Transverse colon (tissue), 4 donors: ENCODE measurements at regions not wholly inside any gene's neighbourhood (a gene's known extent, or its start where the extent isn't known, plus 50 kb on each side); places are given as distances from the start of the nearest gene placed in this dataset.

Experiments
- DNase-seq: peaks from one replicate; pipeline ENCODE4 v3.0.0-alpha.2; 2019
- H3K27ac ChIP-seq, 4 donors: fragments of 200-600 bp; sonication (generic); 2 replicates each; pipeline ENCODE4 v1.5.1; 2016 to 2018; ENCODE audit warnings: inconsistent platforms in 4 of 4
- H3K27me3 ChIP-seq: fragments of 200-600 bp; sonication (generic); 2 replicates; pipeline ENCODE4 v1.5.1; 2017; ENCODE audit warnings: inconsistent platforms
- H3K36me3 ChIP-seq, 4 donors: fragments of 200-600 bp; sonication (generic); 2 replicates each; pipeline ENCODE4 v1.5.1; 2017 to 2019; ENCODE audit warnings: inconsistent platforms in 4 of 4
- H3K4me1 ChIP-seq, 4 donors: fragments of 200-600 bp; sonication (generic); 2 replicates each; pipeline ENCODE4 v1.5.1; 2017 to 2020; ENCODE audit warnings: inconsistent platforms in 4 of 4
- H3K4me3 ChIP-seq, 4 donors: fragments of 200-600 bp; sonication (generic); 1 replicate in 1 of 4; 2 replicates in 3 of 4; pipeline versions ENCODE4 v1.5.1 to v1.6.1; 2017 to 2019; ENCODE audit warnings: inconsistent platforms in 4 of 4
- H3K9me3 ChIP-seq, 2 donors: fragments of 200-600 bp; sonication (generic); 2 replicates each; pipeline ENCODE4 v1.5.1; 2017 to 2019; ENCODE audit warnings: inconsistent platforms in 2 of 2
- CTCF ChIP-seq, 5 experiments: fragments of 200-600 bp in 3 of 5; fragments of 450-650 bp in 2 of 5; sonication (generic) in 3 of 5; IDR thresholded peaks; 1 replicate in 2 of 5; 2 replicates in 3 of 5; pipeline ENCODE4 v1.5.1; 2016 to 2017; ENCODE audit warnings: antibody characterized with exemption in 5 of 5, inconsistent platforms in 3 of 5, mild to moderate bottlenecking in 2 of 5, moderate library complexity in 1 of 5
- EP300 ChIP-seq: sonication (generic); formaldehyde crosslinking; IDR thresholded peaks from one replicate; pipeline ENCODE4 v1.6.1; 2017; ENCODE audit warnings: antibody characterized with exemption, low read depth
- POLR2A ChIP-seq: fragments of 450-650 bp; IDR thresholded peaks from one replicate; pipeline ENCODE4 v1.6.1; 2016; ENCODE audit warnings: antibody characterized with exemption, mild to moderate bottlenecking, moderate library complexity
- POLR2AphosphoS5 ChIP-seq, 3 donors: sonication (generic); formaldehyde crosslinking; IDR thresholded peaks; one replicate each; pipeline ENCODE4 v1.6.1; 2016; ENCODE audit warnings: antibody characterized with exemption in 3 of 3
- WGBS, 2 donors: methylation state at CpG; one replicate each; pipeline ENCODE4 v1.1.5; 2018; ENCODE audit warnings: low coverage in 1 of 2; 5-methylcytosine and 5-hydroxymethylcytosine counted together
- in situ Hi-C, 4 donors: fragments of 200-750 bp; cut with MboI; loops; one replicate each; pipeline versions ENCODE4 v1.15.0 to v1.15.1; 2017; ENCODE audit warnings: low sequenced_read_pairs in 3 of 4, low pct_ligation_motif_present in 1 of 4, low pct_unique_long_range_greater_than_20kb in 1 of 4
- intact Hi-C: fragments of 100-400 bp; cut with DNase I; formaldehyde crosslinking; loops from one replicate; pipeline ENCODE4 v1.15.1; 2023; ENCODE audit warnings: low total_unique reads

- no peaks in the 10 kb centered on the region for H3K27me3 ChIP-seq
- H3K27ac ChIP-seq: no peak overlapping the region
- no peaks in the 10 kb centered on the region for H3K9me3 ChIP-seq
- no peaks in the 10 kb centered on the region for H3K36me3 ChIP-seq
- no peak overlapping the region for H3K4me3 ChIP-seq
- WGBS, 2 donors: 67 to 69% methylated on average over 4 of the region's 4 CpGs
- TF ChIP-seq POLR2AphosphoS5 (IDR thresholded peaks at IDR 0.05) (no peak), CTCF (IDR thresholded peaks at IDR 0.05) (no peak), POLR2A (no peak), EP300 (no peak)
- peaks cover 0 to 4% (median 0%) of the 10 kb centered on the region in 4 donors for H3K4me1 ChIP-seq
- intact Hi-C loops: no loop called here
- in situ Hi-C loops: no loop called here
- no peak for DNase-seq
These were observed 249.5 kb downstream of the PHLDA1 start for GRCh38 chr12:75782069-75782581.

- Histone ChIP-seq H3K4me1 (peaks cover 0 to 4% (median 0%) of the 10 kb centered on the region in 4 donors), H3K27me3 (no peaks in the 10 kb centered on the region), H3K27ac (no peak overlapping the region), H3K4me3 (no peak overlapping the region), H3K9me3 (no peaks in the 10 kb centered on the region), H3K36me3 (no peaks in the 10 kb centered on the region)
- WGBS, 2 donors: 29 to 70% methylated on average over 1 to 2 of the region's 2 CpGs
- no peak for TF ChIP-seq POLR2AphosphoS5 (IDR thresholded peaks at IDR 0.05)
- TF ChIP-seq POLR2A: no peak
- no peak for TF ChIP-seq EP300
- TF ChIP-seq CTCF (IDR thresholded peaks at IDR 0.05): no peak
- DNase-seq: no peak
- in situ Hi-C loops (no loop called here), intact Hi-C loops (no loop called here)
These were observed 250.0 kb downstream of the PHLDA1 start for GRCh38 chr12:75781532-75782046.

GRCh38 chr12:75779891-75780496, 251.6 kb downstream of the PHLDA1 start:
- Histone ChIP-seq H3K27ac (no peak overlapping the region), H3K36me3 (no peaks in the 10 kb centered on the region), H3K9me3 (no peaks in the 10 kb centered on the region), H3K4me3 (no peak overlapping the region), H3K4me1 (peaks cover 0 to 4% (median 0%) of the 10 kb centered on the region in 4 donors), H3K27me3 (no peaks in the 10 kb centered on the region)
- no peak for DNase-seq
- intact Hi-C loops: no loop called here
- no peak for TF ChIP-seq POLR2AphosphoS5 (IDR thresholded peaks at IDR 0.05)
- no peak for TF ChIP-seq POLR2A
- no peak for TF ChIP-seq CTCF (IDR thresholded peaks at IDR 0.05)
- no peak for TF ChIP-seq EP300
- in situ Hi-C loops: no loop called here
- 80 to 81% methylated on average over 5 of the region's 5 CpGs for WGBS, 2 donors

- in situ Hi-C loops: no loop called here
- 70 to 75% methylated on average over 2 of the region's 2 CpGs for WGBS, 2 donors
These were observed 257.1 kb downstream of the PHLDA1 start for GRCh38 chr12:75774261-75775052.

More at GRCh38 chr12:75774261-75775052, 257.1 kb downstream of the PHLDA1 start:
- Histone ChIP-seq H3K4me3 (no peak overlapping the region), H3K9me3 (no peaks in the 10 kb centered on the region), H3K4me1 (no peaks in the 10 kb centered on the region), H3K27me3 (no peaks in the 10 kb centered on the region), H3K27ac (no peak overlapping the region), H3K36me3 (no peaks in the 10 kb centered on the region)
- DNase-seq: no peak
- no peak for TF ChIP-seq CTCF (IDR thresholded peaks at IDR 0.05)
- no peak for TF ChIP-seq EP300
- intact Hi-C loops: no loop called here
